Prostate gland (tissue), 2 donors: ENCODE measurements at regions not wholly inside any gene's neighbourhood (a gene's known extent, or its start where the extent isn't known, plus 50 kb on each side); places are given as distances from the start of the nearest gene placed in this dataset.

Experiments
- DNase-seq: peaks from one replicate; pipeline ENCODE4 v3.0.0-alpha.2; 2019; ENCODE audit warnings: low spot score
- H3K27ac ChIP-seq, 2 donors: fragments of 200-600 bp; sonication (generic); 2 replicates each; pipeline ENCODE4 v1.5.1; 2017 to 2019
- H3K27me3 ChIP-seq: fragments of 200-600 bp; sonication (generic); replicated peaks from 2 replicates; pipeline ENCODE4 v1.5.1; 2019; ENCODE audit not compliant: insufficient read depth
- H3K36me3 ChIP-seq, 2 donors: fragments of 200-600 bp; sonication (generic); 1 replicate in 1 of 2; 2 replicates in 1 of 2; pipeline versions ENCODE4 v1.5.1 to v1.8.1; 2017 to 2019
- H3K4me1 ChIP-seq: fragments of 200-600 bp; sonication (generic); replicated peaks from 2 replicates; pipeline ENCODE4 v1.5.1; 2019
- H3K4me3 ChIP-seq, 2 donors: fragments of 200-600 bp; sonication (generic); 2 replicates each; pipeline ENCODE4 v1.5.1; 2017 to 2019
- H3K9me3 ChIP-seq: fragments of 200-600 bp; sonication (generic); 2 replicates; pipeline ENCODE4 v1.5.1; 2017
- POLR2A ChIP-seq: fragments of 450-650 bp; IDR thresholded peaks from one replicate; pipeline ENCODE4 v1.6.1; 2016; ENCODE audit warnings: antibody characterized with exemption, mild to moderate bottlenecking
- POLR2AphosphoS5 ChIP-seq: sonication (generic); formaldehyde crosslinking; IDR thresholded peaks from one replicate; pipeline ENCODE4 v1.6.1; 2017; ENCODE audit warnings: antibody characterized with exemption
- WGBS: methylation state at CpG from one replicate; pipeline ENCODE4 v1.1.5; 2018; 5-methylcytosine and 5-hydroxymethylcytosine counted together
- intact Hi-C: fragments of 100-400 bp; cut with DNase I; formaldehyde crosslinking; loops from one replicate; pipeline ENCODE4 v1.14.2; 2022
- TF ChIP-seq, protein P1 (sequence below), 4 experiments: fragments of 200-600 bp in 2 of 4; fragments of 450-650 bp in 2 of 4; sonication (generic) in 2 of 4; IDR thresholded peaks; 1 replicate in 3 of 4; 2 replicates in 1 of 4; pipeline ENCODE4 v1.5.1; 2016 to 2019; ENCODE audit warnings: antibody characterized with exemption in 4 of 4, mild to moderate bottlenecking in 2 of 4, moderate library complexity in 2 of 4

DNA sequence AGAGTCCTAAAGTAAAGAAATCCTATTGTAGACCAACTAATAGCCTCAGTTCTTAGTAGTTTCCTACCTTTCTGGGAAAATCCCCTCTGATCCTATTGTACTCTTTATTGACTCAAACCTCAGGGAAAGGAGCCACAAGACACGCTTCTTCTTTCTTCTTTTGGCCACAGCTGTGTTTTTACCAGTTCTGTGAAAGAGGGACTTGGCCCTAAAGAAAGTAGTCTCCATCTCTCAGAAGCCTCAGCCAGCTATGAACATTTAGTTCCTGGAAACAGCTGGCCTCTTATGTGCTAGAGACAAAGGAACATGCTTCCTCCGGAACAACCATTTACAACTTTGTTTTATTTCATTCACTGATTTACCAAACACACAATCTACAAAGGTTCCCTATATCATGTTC is 66.1 kb upstream of the ARID2 start:
- H3K27me3 ChIP-seq = no peaks in the 10 kb centered on the region
- no peak for DNase-seq
- intact Hi-C loops = no loop called here
- no peak overlapping the region for H3K27ac ChIP-seq
- no peaks in the 10 kb centered on the region for H3K36me3 ChIP-seq
- no peak overlapping the region for H3K4me3 ChIP-seq
- TF ChIP-seq, protein P1, sequence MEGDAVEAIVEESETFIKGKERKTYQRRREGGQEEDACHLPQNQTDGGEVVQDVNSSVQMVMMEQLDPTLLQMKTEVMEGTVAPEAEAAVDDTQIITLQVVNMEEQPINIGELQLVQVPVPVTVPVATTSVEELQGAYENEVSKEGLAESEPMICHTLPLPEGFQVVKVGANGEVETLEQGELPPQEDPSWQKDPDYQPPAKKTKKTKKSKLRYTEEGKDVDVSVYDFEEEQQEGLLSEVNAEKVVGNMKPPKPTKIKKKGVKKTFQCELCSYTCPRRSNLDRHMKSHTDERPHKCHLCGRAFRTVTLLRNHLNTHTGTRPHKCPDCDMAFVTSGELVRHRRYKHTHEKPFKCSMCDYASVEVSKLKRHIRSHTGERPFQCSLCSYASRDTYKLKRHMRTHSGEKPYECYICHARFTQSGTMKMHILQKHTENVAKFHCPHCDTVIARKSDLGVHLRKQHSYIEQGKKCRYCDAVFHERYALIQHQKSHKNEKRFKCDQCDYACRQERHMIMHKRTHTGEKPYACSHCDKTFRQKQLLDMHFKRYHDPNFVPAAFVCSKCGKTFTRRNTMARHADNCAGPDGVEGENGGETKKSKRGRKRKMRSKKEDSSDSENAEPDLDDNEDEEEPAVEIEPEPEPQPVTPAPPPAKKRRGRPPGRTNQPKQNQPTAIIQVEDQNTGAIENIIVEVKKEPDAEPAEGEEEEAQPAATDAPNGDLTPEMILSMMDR (IDR thresholded peaks at IDR 0.05) = no peak
- no peak for TF ChIP-seq POLR2A
- no peak for TF ChIP-seq POLR2AphosphoS5
- WGBS = 15% methylated on average over 2 of the region's 2 CpGs
- H3K9me3 ChIP-seq = no peaks in the 10 kb centered on the region
- no peaks in the 10 kb centered on the region for H3K4me1 ChIP-seq

DNA sequence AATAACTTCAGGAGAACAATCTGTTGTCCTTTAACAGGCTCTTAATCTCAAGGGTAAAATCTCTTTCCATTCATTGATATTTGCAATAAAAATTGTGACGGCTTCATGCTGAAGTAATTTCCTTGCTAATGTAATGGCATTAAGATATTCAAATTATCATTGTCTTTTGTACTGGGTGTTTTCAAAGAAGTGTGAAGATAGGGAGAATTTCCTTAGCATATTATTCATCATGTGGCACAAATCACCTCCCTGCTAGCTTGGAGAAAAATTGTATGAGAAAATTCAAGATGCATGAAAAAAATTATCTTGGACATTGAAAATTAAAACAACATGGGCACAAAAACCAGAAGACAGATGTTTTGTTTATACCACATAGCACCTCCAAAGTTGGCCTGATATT is 63.6 kb upstream of the ARID2 start:
- no peak overlapping the region for H3K27ac ChIP-seq
- H3K27me3 ChIP-seq = no peaks in the 10 kb centered on the region
- intact Hi-C loops = no loop called here
- no peak for DNase-seq
- WGBS = 33% methylated on average over 1 of the region's 1 CpG
- no peaks in the 10 kb centered on the region for H3K4me1 ChIP-seq
- no peaks in the 10 kb centered on the region for H3K9me3 ChIP-seq
- no peaks in the 10 kb centered on the region for H3K36me3 ChIP-seq
- TF ChIP-seq POLR2AphosphoS5 = no peak
- TF ChIP-seq, protein P1 (IDR thresholded peaks at IDR 0.05) = no peak
- no peak for TF ChIP-seq POLR2A
- no peak overlapping the region for H3K4me3 ChIP-seq

DNA sequence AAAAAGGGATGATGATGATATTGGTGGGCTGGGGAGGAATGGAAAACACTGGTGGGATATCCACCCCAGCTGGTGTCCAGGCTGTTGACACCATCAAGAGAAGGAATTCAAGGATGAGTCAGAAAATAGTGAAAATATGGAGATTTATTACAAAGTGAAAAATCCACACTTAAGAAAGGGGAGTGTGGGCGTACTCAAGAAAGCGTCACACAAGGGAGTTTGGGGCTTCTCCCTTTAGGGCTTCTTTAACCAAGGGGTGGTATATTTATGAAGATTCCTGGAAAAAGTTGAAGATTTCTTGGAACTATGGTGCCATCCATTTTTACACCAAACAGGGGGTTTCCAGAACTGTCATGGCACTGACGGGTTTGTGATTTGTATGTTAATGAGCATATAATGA is 63.1 kb upstream of the ARID2 start:
- Histone ChIP-seq H3K9me3 (no peaks in the 10 kb centered on the region), H3K27ac (no peak overlapping the region), H3K27me3 (no peaks in the 10 kb centered on the region), H3K4me3 (no peak overlapping the region), H3K4me1 (no peaks in the 10 kb centered on the region), H3K36me3 (no peaks in the 10 kb centered on the region)
- 100% methylated on average over 3 of the region's 3 CpGs for WGBS
- no peak for DNase-seq
- intact Hi-C loops = no loop called here
- TF ChIP-seq POLR2AphosphoS5 (no peak), POLR2A (no peak)
- TF ChIP-seq, protein P1 (IDR thresholded peaks at IDR 0.05) = no peak

DNA sequence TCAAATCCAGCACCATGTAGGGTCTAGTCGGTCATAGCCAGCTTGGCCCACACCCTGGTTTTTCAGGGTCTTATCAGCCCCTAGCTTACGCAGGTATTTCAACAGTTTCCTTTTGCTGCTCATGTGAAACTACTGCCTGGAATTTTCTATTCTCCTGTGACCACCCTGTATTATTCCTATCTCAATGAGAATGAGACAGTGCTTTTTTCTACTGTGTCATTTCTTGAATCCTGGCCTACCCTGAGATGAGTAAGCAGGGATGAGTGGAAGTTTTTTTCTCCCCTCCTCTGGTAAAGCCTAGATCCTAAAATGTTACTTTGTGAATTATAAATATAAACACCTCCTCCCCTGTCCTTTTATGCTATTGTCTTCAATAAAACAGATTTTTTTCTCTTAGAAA is 62.7 kb upstream of the ARID2 start:
- DNase-seq = no peak
- TF ChIP-seq, protein P1 (IDR thresholded peaks at IDR 0.05) = no peak
- TF ChIP-seq POLR2AphosphoS5 = no peak
- no peak for TF ChIP-seq POLR2A
- Histone ChIP-seq H3K4me3 (no peak overlapping the region), H3K9me3 (no peaks in the 10 kb centered on the region), H3K27ac (no peak overlapping the region), H3K27me3 (no peaks in the 10 kb centered on the region), H3K36me3 (no peaks in the 10 kb centered on the region), H3K4me1 (no peaks in the 10 kb centered on the region)
- WGBS = 96% methylated on average over 2 of the region's 2 CpGs
- intact Hi-C loops = no loop called here

DNA sequence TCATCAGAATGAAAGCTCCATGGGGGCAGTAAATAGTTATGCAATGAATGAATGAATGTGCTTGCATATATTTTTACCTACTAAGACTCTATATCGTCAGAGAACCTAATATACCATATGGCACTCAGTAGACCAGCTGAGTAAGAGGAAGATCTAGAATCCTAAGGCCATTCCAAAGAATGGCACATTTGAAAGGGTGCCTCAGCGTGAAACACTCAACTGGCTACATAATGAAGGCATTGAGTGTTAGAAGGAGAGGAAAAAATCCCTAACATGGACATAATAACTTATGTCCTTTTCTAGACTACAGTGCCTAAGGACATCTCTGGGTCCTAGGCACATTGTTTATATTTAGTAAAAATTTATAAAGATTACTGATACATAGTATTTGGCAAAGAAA is 61.7 kb upstream of the ARID2 start:
- H3K4me1 ChIP-seq = no peaks in the 10 kb centered on the region
- no peak overlapping the region for H3K4me3 ChIP-seq
- intact Hi-C loops = no loop called here
- H3K36me3 ChIP-seq = no peaks in the 10 kb centered on the region
- TF ChIP-seq POLR2AphosphoS5 (no peak), POLR2A (no peak)
- TF ChIP-seq, protein P1 (IDR thresholded peaks at IDR 0.05) = no peak
- no peak overlapping the region for H3K27ac ChIP-seq
- WGBS = 98% methylated on average over 2 of the region's 2 CpGs
- no peaks in the 10 kb centered on the region for H3K27me3 ChIP-seq
- DNase-seq = no peak
- H3K9me3 ChIP-seq = no peaks in the 10 kb centered on the region
